Mesenchymal stem cell (in vitro differentiated cells and primary cell): ENCODE measurements at regions not wholly inside any gene's neighbourhood (a gene's known extent, or its start where the extent isn't known, plus 50 kb on each side); places are given as distances from the start of the nearest gene placed in this dataset.
A peak's percentile ranks its signal among the peaks of the same experiment; 100 is the strongest.
"Not testable (repeated sequence)": the region's sequence is repeated elsewhere in the genome, so short reads cannot be mapped to it uniquely, and the experiment has no call there.

Source experiments
- DNase-seq: peaks from one replicate; pipeline ENCODE4 v3.0.0-alpha.2; 2013
- H2AFZ ChIP-seq: one replicate; pipeline ENCODE4 v1.6.1; 2013; ENCODE audit warnings: low read depth, mild to moderate bottlenecking, control low read depth, inconsistent platforms, low read length, moderate library complexity
- H2AK5ac ChIP-seq: 2 replicates; pipeline ENCODE4 v1.6.1; 2013; ENCODE audit warnings: low read length, moderate library complexity, mild to moderate bottlenecking, inconsistent platforms; ENCODE audit not compliant: severe bottlenecking
- H2BK120ac ChIP-seq: one replicate; pipeline ENCODE4 v1.6.1; 2013; ENCODE audit warnings: low read depth, mild to moderate bottlenecking, inconsistent platforms, low read length, moderate library complexity
- H2BK12ac ChIP-seq, 2 experiments: one replicate each; pipeline ENCODE4 v1.6.1; 2013; ENCODE audit warnings: inconsistent platforms in 2 of 2, low read length in 2 of 2, mild to moderate bottlenecking in 2 of 2, moderate library complexity in 2 of 2, control low read depth in 1 of 2
- H2BK15ac ChIP-seq: one replicate; pipeline ENCODE4 v1.6.1; 2013; ENCODE audit warnings: mild to moderate bottlenecking, low read depth, inconsistent platforms; ENCODE audit not compliant: poor library complexity, severe bottlenecking
- H2BK5ac ChIP-seq: 2 replicates; pipeline ENCODE4 v1.6.1; 2013; ENCODE audit warnings: low read depth, mild to moderate bottlenecking, low read length, control low read depth, inconsistent platforms; ENCODE audit not compliant: poor library complexity, severe bottlenecking
- H3K14ac ChIP-seq, 2 experiments: one replicate each; pipeline ENCODE4 v1.6.1; 2013; ENCODE audit warnings: inconsistent platforms in 2 of 2, low read length in 2 of 2, control low read depth in 1 of 2, mild to moderate bottlenecking in 1 of 2, moderate library complexity in 1 of 2
- H3K18ac ChIP-seq, 2 experiments: one replicate each; pipeline ENCODE4 v1.6.1; 2013; ENCODE audit warnings: inconsistent platforms in 2 of 2, low read length in 2 of 2, control low read depth in 1 of 2, low read depth in 1 of 2, mild to moderate bottlenecking in 1 of 2
- H3K23ac ChIP-seq, 2 experiments: one replicate each; pipeline ENCODE4 v1.6.1; 2013; ENCODE audit warnings: inconsistent platforms in 2 of 2, low read length in 2 of 2, mild to moderate bottlenecking in 2 of 2, moderate library complexity in 2 of 2, control low read depth in 1 of 2
- H3K27ac ChIP-seq: 2 replicates; pipeline ENCODE4 v1.5.1; 2013; ENCODE audit warnings: mild to moderate bottlenecking, moderate library complexity, low read length, control low read depth, inconsistent platforms; ENCODE audit not compliant: poor library complexity, severe bottlenecking
- H3K27me3 ChIP-seq, 2 experiments: 2 replicates each; pipeline versions ENCODE4 v1.6.1 to v1.7.0; 2013; ENCODE audit warnings: low read length in 2 of 2, mild to moderate bottlenecking in 2 of 2, moderate library complexity in 2 of 2, control low read depth in 1 of 2, inconsistent platforms in 1 of 2; ENCODE audit not compliant: control insufficient read depth in 1 of 2, insufficient read depth in 1 of 2
- H3K36me3 ChIP-seq, 2 experiments: 2 replicates each; pipeline versions ENCODE4 v1.6.1 to v1.7.0; 2013; ENCODE audit warnings: low read length in 2 of 2, control low read depth in 1 of 2, inconsistent platforms in 1 of 2, low read depth in 1 of 2, mild to moderate bottlenecking in 1 of 2; ENCODE audit not compliant: insufficient read depth in 2 of 2, control insufficient read depth in 1 of 2
- H3K4ac ChIP-seq, 2 experiments: one replicate each; pipeline ENCODE4 v1.6.1; 2013; ENCODE audit warnings: inconsistent platforms in 2 of 2, low read length in 2 of 2, mild to moderate bottlenecking in 2 of 2, moderate library complexity in 2 of 2, control low read depth in 1 of 2, low read depth in 1 of 2
- H3K4me1 ChIP-seq: 2 replicates; pipeline ENCODE4 v1.6.1; 2013; ENCODE audit warnings: low read depth, low read length, control low read depth; ENCODE audit not compliant: control insufficient read depth, insufficient read depth
- H3K4me2 ChIP-seq: 2 replicates; pipeline ENCODE4 v1.6.1; 2013; ENCODE audit warnings: low read length, mild to moderate bottlenecking, inconsistent platforms; ENCODE audit not compliant: poor library complexity, severe bottlenecking
- H3K4me3 ChIP-seq, 2 experiments: 2 replicates each; pipeline versions ENCODE4 v1.5.1 to v1.7.0; 2013; ENCODE audit warnings: low read length in 2 of 2, mild to moderate bottlenecking in 2 of 2, control low read depth in 1 of 2, low read depth in 1 of 2; ENCODE audit not compliant: insufficient read depth in 1 of 2
- H3K79me1 ChIP-seq: replicated peaks from 2 replicates; pipeline ENCODE4 v1.6.1; 2013; ENCODE audit warnings: mild to moderate bottlenecking, control low read depth, low read length, inconsistent platforms; ENCODE audit not compliant: poor library complexity, severe bottlenecking
- H3K9ac ChIP-seq: 2 replicates; pipeline ENCODE4 v1.7.0; 2013; ENCODE audit warnings: mild to moderate bottlenecking, low read length, moderate library complexity
- H3K9me3 ChIP-seq: 2 replicates; pipeline ENCODE4 v1.7.0; 2013; ENCODE audit warnings: mild to moderate bottlenecking, low read length; ENCODE audit not compliant: control insufficient read depth
- H4K8ac ChIP-seq: one replicate; pipeline ENCODE4 v1.6.1; 2013; ENCODE audit warnings: inconsistent platforms, mild to moderate bottlenecking, low read length, moderate library complexity
- H4K91ac ChIP-seq: one replicate; pipeline ENCODE4 v1.6.1; 2013; ENCODE audit warnings: mild to moderate bottlenecking, low read length, inconsistent platforms
- WGBS: methylation state at CpG from one replicate; pipeline ENCODE4 v1.1.7; 2013; ENCODE audit warnings: mixed read lengths; 5-methylcytosine and 5-hydroxymethylcytosine counted together

- peak overlapping the region; percentile 85 for H3K9ac ChIP-seq
- H3K4me3 ChIP-seq, result peak overlapping the region; percentile 74 to 87
- H3K18ac ChIP-seq, result peak overlapping the region in 1 of 2 experiments; percentile 5
- peak overlapping the region; percentile 50 for H3K27ac ChIP-seq
- H3K4me1 ChIP-seq, result no peaks in the 10 kb centered on the region
- DNase-seq, result peak; percentile 88
- no peak overlapping the region for H2BK5ac ChIP-seq
- H3K79me1 ChIP-seq, result no peaks in the 10 kb centered on the region
- H2BK12ac ChIP-seq, result no peak overlapping the region
- no peak overlapping the region for H4K8ac ChIP-seq
- WGBS, result under 1% methylated on average over 36 of the region's 43 CpGs
- H3K36me3 ChIP-seq, result no peaks in the 10 kb centered on the region
- H2AFZ ChIP-seq, result peak overlapping the region; percentile 43
- H4K91ac ChIP-seq, result no peak overlapping the region
- H2AK5ac ChIP-seq, result no peak overlapping the region
- no peak overlapping the region for H3K4ac ChIP-seq
- H3K14ac ChIP-seq, result no peak overlapping the region
- H3K23ac ChIP-seq, result no peak overlapping the region
- no peak overlapping the region for H2BK120ac ChIP-seq
- H3K9me3 ChIP-seq, result no peaks in the 10 kb centered on the region
- H2BK15ac ChIP-seq, result no peak overlapping the region
- peak overlapping the region; percentile 66 for H3K4me2 ChIP-seq
- peaks cover 11 to 14% of the 10 kb centered on the region in 2 experiments for H3K27me3 ChIP-seq
Measured at GRCh38 chr6:28838634-28839442, 84.9 kb downstream of the TRIM27 start.

GRCh38 chr6:28839443-28840120 lies 84.2 kb downstream of the TRIM27 start:
- H3K4ac ChIP-seq, result no peak overlapping the region
- H3K27ac ChIP-seq, result no peak overlapping the region
- H2BK120ac ChIP-seq, result no peak overlapping the region
- no peaks in the 10 kb centered on the region for H3K36me3 ChIP-seq
- WGBS, result 8% methylated on average over 7 of the region's 9 CpGs
- H3K23ac ChIP-seq, result no peak overlapping the region
- no peak overlapping the region for H4K8ac ChIP-seq
- H3K14ac ChIP-seq, result no peak overlapping the region
- H3K4me3 ChIP-seq, result peak overlapping the region in 1 of 2 experiments; percentile 87
- no peak overlapping the region for H2BK12ac ChIP-seq
- no peak overlapping the region for H2BK5ac ChIP-seq
- DNase-seq, result no peak
- no peaks in the 10 kb centered on the region for H3K79me1 ChIP-seq
- H3K4me2 ChIP-seq, result peak overlapping the region; percentile 66
- H2BK15ac ChIP-seq, result no peak overlapping the region
- no peak overlapping the region for H3K18ac ChIP-seq
- H2AK5ac ChIP-seq, result no peak overlapping the region
- H3K27me3 ChIP-seq, result peaks cover 9 to 14% of the 10 kb centered on the region in 2 experiments
- no peaks in the 10 kb centered on the region for H3K4me1 ChIP-seq
- H3K9ac ChIP-seq, result peak overlapping the region; percentile 85
- no peak overlapping the region for H2AFZ ChIP-seq
- H4K91ac ChIP-seq, result no peak overlapping the region
- no peaks in the 10 kb centered on the region for H3K9me3 ChIP-seq

- H3K79me1 ChIP-seq, result no peaks in the 10 kb centered on the region
- no peak for DNase-seq
- H3K4me2 ChIP-seq, result no peak overlapping the region
- H3K14ac ChIP-seq, result no peak overlapping the region
- no peak overlapping the region for H3K27ac ChIP-seq
- no peak overlapping the region for H2BK12ac ChIP-seq
- H2BK15ac ChIP-seq, result no peak overlapping the region
- no peak overlapping the region for H3K4ac ChIP-seq
- peaks cover 9 to 14% of the 10 kb centered on the region in 2 experiments for H3K27me3 ChIP-seq
- no peak overlapping the region for H3K18ac ChIP-seq
- H3K23ac ChIP-seq, result no peak overlapping the region
- no peak overlapping the region for H2BK5ac ChIP-seq
- H4K8ac ChIP-seq, result no peak overlapping the region
- H3K36me3 ChIP-seq, result no peaks in the 10 kb centered on the region
- no peak overlapping the region for H2BK120ac ChIP-seq
- no peak overlapping the region for H2AFZ ChIP-seq
- H3K9me3 ChIP-seq, result no peaks in the 10 kb centered on the region
- no peak overlapping the region for H3K4me3 ChIP-seq
- 67% methylated on average over 3 of the region's 3 CpGs for WGBS
- H3K4me1 ChIP-seq, result no peaks in the 10 kb centered on the region
- no peak overlapping the region for H4K91ac ChIP-seq
- no peak overlapping the region for H2AK5ac ChIP-seq
- H3K9ac ChIP-seq, result no peak overlapping the region
Measured at GRCh38 chr6:28841290-28841689, 82.5 kb downstream of the TRIM27 start.

GRCh38 chr6:28848756-28849155 lies 75.0 kb downstream of the TRIM27 start:
- not testable (repeated sequence) for H2BK12ac ChIP-seq, H2BK120ac ChIP-seq, H3K9me3 ChIP-seq, H2AFZ ChIP-seq, DNase-seq, H3K4me1 ChIP-seq, H3K4me2 ChIP-seq, H3K9ac ChIP-seq, H3K4ac ChIP-seq, H3K27me3 ChIP-seq, H3K18ac ChIP-seq, H3K79me1 ChIP-seq, H3K36me3 ChIP-seq, H2BK5ac ChIP-seq, H2BK15ac ChIP-seq, H4K91ac ChIP-seq, H3K27ac ChIP-seq, H3K23ac ChIP-seq, H2AK5ac ChIP-seq, H3K4me3 ChIP-seq, H3K14ac ChIP-seq, H4K8ac ChIP-seq
- 45% methylated on average over 7 of the region's 7 CpGs for WGBS
